K562 (cell line): ENCODE measurements at regions not wholly inside any gene's neighbourhood (a gene's known extent, or its start where the extent isn't known, plus 50 kb on each side); places are given as distances from the start of the nearest gene placed in this dataset.

ENCODE experiments used
- ATAC-seq: fragments of 200-7000 bp; cut with Tn5 transposase; 3 replicates; pipeline ENCODE4 v1.9.1; 2020; ENCODE audit warnings: moderate library complexity
- BruUV-seq: library from RNA; stranded (reverse); fragments of 400-500 nt; replicated peaks from 2 replicates; lab custom pipeline; 2021; lab: Mats Ljungman, UMichigan
- CTCF ChIA-PET: fragments of 300-600 bp; formaldehyde crosslinking; extraction: SDS; loops from one replicate; lab custom pipeline; 2021; ENCODE audit warnings: low intra/inter-chr PET ratio; lab: Yijun Ruan, JAX
- POLR2A ChIA-PET: fragments of 300-600, 350-650 bp; sonication (Branson Sonifier 250); formaldehyde crosslinking; extraction: SDS; loops from one replicate; lab custom pipeline; 2021; ENCODE audit warnings: antibody characterized with exemption, inconsistent platforms; lab: Yijun Ruan, JAX
- DNase-seq, 4 experiments: peaks; one replicate each; pipeline versions ENCODE4 v3.0.0 to v3.0.0-alpha.2; 2011 to 2018; ENCODE audit warnings: low spot score in 3 of 4, mixed read lengths in 3 of 4; ENCODE audit errors: extremely low read depth in 1 of 4
- FAIRE-seq: peaks from 2 replicates; lab custom pipeline; 2011; peaks lifted over from hg19 to GRCh38; lab: Jason Lieb, UNC
- H2AFZ ChIP-seq: 2 replicates; pipeline ENCODE4 v1.6.0; 2011; ENCODE audit warnings: low read depth, low read length, control low read depth, inconsistent platforms
- H3K27ac ChIP-seq: fragments of 200-600 bp; 3 replicates; pipeline ENCODE4 v1.8.0; 2011; ENCODE audit warnings: low read depth, mild to moderate bottlenecking, control low read depth, inconsistent platforms, low read length, moderate library complexity, mixed read lengths; ENCODE audit errors: extremely low read depth
- H3K27me3 ChIP-seq, 2 experiments: fragments of 300-600 bp in 1 of 2; 2 replicates in 1 of 2; 3 replicates in 1 of 2; pipeline versions ENCODE4 v1.6.0 to v1.8.0; 2011; ENCODE audit warnings: inconsistent platforms in 2 of 2, low read length in 2 of 2, mild to moderate bottlenecking in 1 of 2, mixed read lengths in 1 of 2, moderate library complexity in 1 of 2; ENCODE audit not compliant: control insufficient read depth in 2 of 2, insufficient read depth in 2 of 2
- H3K36me3 ChIP-seq: fragments of 300-600 bp; 3 replicates; pipeline ENCODE4 v1.8.0; 2011; ENCODE audit warnings: mild to moderate bottlenecking, low read length, inconsistent platforms; ENCODE audit not compliant: control insufficient read depth, insufficient read depth
- H3K4me1 ChIP-seq, 2 experiments: fragments of 200-600 bp in 1 of 2; replicated peaks in 1 of 2; 2 replicates in 1 of 2; 3 replicates in 1 of 2; pipeline versions ENCODE4 v1.5.1 to v1.8.0; 2011; ENCODE audit warnings: inconsistent platforms in 2 of 2, low read length in 2 of 2, mild to moderate bottlenecking in 1 of 2, mixed read lengths in 1 of 2, moderate library complexity in 1 of 2; ENCODE audit not compliant: control insufficient read depth in 2 of 2, insufficient read depth in 2 of 2
- H3K4me2 ChIP-seq: 2 replicates; pipeline ENCODE4 v1.6.1; 2011; ENCODE audit warnings: low read length, control low read depth, inconsistent platforms, mixed read lengths; ENCODE audit not compliant: insufficient read depth
- H3K4me3 ChIP-seq: fragments of 200-600 bp; sonication (generic), shearing (Covaris generic); 2 replicates; pipeline ENCODE4 v1.5.1; 2016; ENCODE audit warnings: control low read depth, inconsistent platforms
- H3K79me2 ChIP-seq: fragments of 200-600 bp; 3 replicates; pipeline ENCODE4 v1.8.0; 2011; ENCODE audit warnings: low read length, inconsistent platforms; ENCODE audit not compliant: control insufficient read depth, insufficient read depth
- H3K9ac ChIP-seq, 2 experiments: 2 replicates each; pipeline versions ENCODE4 v1.6.0 to v1.6.1; 2011; ENCODE audit warnings: low read depth in 2 of 2, low read length in 2 of 2, control low read depth in 1 of 2, inconsistent platforms in 1 of 2, mild to moderate bottlenecking in 1 of 2, mixed read lengths in 1 of 2; ENCODE audit not compliant: insufficient read depth in 1 of 2
- H3K9me1 ChIP-seq: one replicate; pipeline ENCODE4 v1.6.0; 2011; ENCODE audit warnings: inconsistent platforms, mild to moderate bottlenecking, low read length, moderate library complexity; ENCODE audit not compliant: control insufficient read depth, insufficient read depth
- H3K9me3 ChIP-seq: replicated peaks from 2 replicates; pipeline ENCODE4 v1.5.1; 2011; ENCODE audit warnings: low read depth, low read length, inconsistent platforms; ENCODE audit not compliant: control insufficient read depth, insufficient read depth
- H4K20me1 ChIP-seq: replicated peaks from 2 replicates; pipeline ENCODE4 v1.6.1; 2011; ENCODE audit warnings: low read length, inconsistent platforms, mixed read lengths; ENCODE audit not compliant: control insufficient read depth, insufficient read depth
- BCOR ChIP-seq: fragments of 450-650 bp; IDR thresholded peaks from 2 replicates; pipeline ENCODE4 v1.6.1; 2016
- CHD2 ChIP-seq: IDR thresholded peaks from 2 replicates; pipeline ENCODE4 v1.6.1; 2011; ENCODE audit warnings: low read depth, low read length
- KLF10 ChIP-seq: fragments of 250-450 bp; sonication (Bioruptor Pico); IDR thresholded peaks from 2 replicates; pipeline ENCODE4 v1.6.1; 2021; ENCODE audit warnings: matching md5 sums
- MAFF ChIP-seq: IDR thresholded peaks from 2 replicates; pipeline ENCODE4 v1.6.1; 2012; ENCODE audit warnings: low read length, improper control_type of control experiment
- NR2C1 ChIP-seq, 2 experiments: fragments of 450-650 bp; IDR thresholded peaks; 2 replicates each; pipeline ENCODE4 v1.6.1; 2017; ENCODE audit warnings: mild to moderate bottlenecking in 2 of 2, antibody characterized with exemption in 1 of 2, inconsistent platforms in 1 of 2, missing compliant biosample characterization in 1 of 2, missing genetic modification characterization in 1 of 2
- WHSC1 ChIP-seq: IDR thresholded peaks from one replicate; pipeline ENCODE4 v1.6.1; 2012; ENCODE audit warnings: low read length, control low read depth, inconsistent platforms
- ZBTB7A ChIP-seq: IDR thresholded peaks from 2 replicates; pipeline ENCODE4 v1.6.1; 2011; ENCODE audit warnings: low read depth, mild to moderate bottlenecking, low read length, moderate library complexity, borderline replicate concordance; ENCODE audit not compliant: control insufficient read depth
- ZBTB8A ChIP-seq: fragments of 450-650 bp; IDR thresholded peaks from 2 replicates; pipeline ENCODE4 v1.6.1; 2018; ENCODE audit warnings: mild to moderate bottlenecking, moderate library complexity; ENCODE audit not compliant: partially characterized antibody
- ZNF696 ChIP-seq: fragments of 250-450 bp; sonication (Bioruptor Pico); conservative IDR thresholded peaks from 2 replicates; pipeline ENCODE4 v1.4.0; 2020; ENCODE audit warnings: mild to moderate bottlenecking, moderate library complexity
- WGBS: fragments of 100-300 bp; shearing (Covaris generic); methylation state at CpG from one replicate; pipeline ENCODE4 v1.1.6; 2016; ENCODE audit warnings: low coverage, mixed read lengths; ENCODE audit not compliant: insufficient coverage; ENCODE audit errors: missing lambda C conversion rate; 5-methylcytosine and 5-hydroxymethylcytosine counted together
- in situ Hi-C: fragments of 300-500 bp; cut with MboI; formaldehyde crosslinking; loops from 4 replicates; pipeline ENCODE4 v1.15.0; 2018; ENCODE audit warnings: inconsistent platforms, mixed read lengths
- intact Hi-C: fragments of 100-400 bp; cut with micrococcal nuclease; formaldehyde crosslinking; loops from 2 replicates; pipeline ENCODE4 v1.14.2; 2022
- TF ChIP-seq, protein P1 (sequence below): fragments of 450-650 bp; IDR thresholded peaks from 2 replicates; pipeline ENCODE4 v1.6.1; 2016; ENCODE audit warnings: missing biosample characterization, missing genetic modification characterization
- TF ChIP-seq, protein P2 (sequence below): fragments of 250-450 bp; sonication (Bioruptor Pico); IDR thresholded peaks from 2 replicates; pipeline ENCODE4 v1.5.0; 2021
- TF ChIP-seq, protein P3 (sequence below): fragments of 250-450 bp; sonication (Bioruptor Pico); IDR thresholded peaks from 2 replicates; pipeline ENCODE4 v1.4.0; 2020

DNA sequence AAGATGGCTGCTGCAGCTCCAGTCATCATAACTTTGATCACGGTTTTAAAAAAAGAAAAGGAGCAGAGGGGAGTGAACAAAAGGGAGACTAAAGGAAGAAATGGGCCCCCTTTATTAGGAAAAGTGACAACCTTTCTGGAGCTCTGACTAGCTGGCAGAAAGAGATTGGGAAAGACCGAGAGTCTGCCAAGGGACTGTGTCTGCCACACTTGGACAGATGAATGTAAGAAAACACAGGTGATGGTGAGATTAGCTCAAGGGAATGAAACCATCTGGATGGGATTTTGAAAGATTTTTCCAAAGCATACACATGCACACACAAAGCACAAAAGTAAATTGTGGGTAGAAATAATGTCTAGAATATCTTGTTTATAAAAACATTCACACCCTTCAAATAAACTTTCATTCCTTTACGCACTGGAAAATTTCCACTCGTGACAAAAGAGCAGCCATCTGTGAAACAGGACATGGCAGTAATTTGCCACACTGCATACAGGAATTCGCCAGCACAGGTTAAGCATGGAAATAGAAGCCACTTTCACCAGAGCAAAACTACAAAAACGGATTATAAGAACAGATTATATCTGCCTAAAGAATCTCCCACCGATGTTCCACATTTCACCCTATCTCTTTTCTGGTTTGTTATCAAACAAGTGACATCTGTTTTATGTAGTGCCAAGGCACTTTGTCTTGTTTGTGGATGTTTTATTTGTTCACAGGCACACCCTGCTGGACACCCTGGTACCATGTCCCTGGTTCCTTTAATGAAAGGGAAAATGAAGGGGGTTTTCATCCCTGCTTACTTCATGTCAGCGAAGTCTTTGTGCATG, 819.5 kb downstream of the DIAPH3 start:
- in situ Hi-C loops (no loop called here), intact Hi-C loops (no loop called here)
- DNase-seq (no peak), FAIRE-seq (no peak), ATAC-seq (no peak)
- TF ChIP-seq WHSC1 (no peak), ZNF696 (no peak), CHD2 (no peak), KLF10 (CRISPR knock-in tag) (no peak), BCOR (no peak), ZBTB7A (no peak), NR2C1 (IDR thresholded peaks at IDR 0.05) (no peak), NR2C1 (tag; IDR thresholded peaks at IDR 0.05) (no peak), MAFF (no peak), ZBTB8A (no peak)
- TF ChIP-seq, protein P1, sequence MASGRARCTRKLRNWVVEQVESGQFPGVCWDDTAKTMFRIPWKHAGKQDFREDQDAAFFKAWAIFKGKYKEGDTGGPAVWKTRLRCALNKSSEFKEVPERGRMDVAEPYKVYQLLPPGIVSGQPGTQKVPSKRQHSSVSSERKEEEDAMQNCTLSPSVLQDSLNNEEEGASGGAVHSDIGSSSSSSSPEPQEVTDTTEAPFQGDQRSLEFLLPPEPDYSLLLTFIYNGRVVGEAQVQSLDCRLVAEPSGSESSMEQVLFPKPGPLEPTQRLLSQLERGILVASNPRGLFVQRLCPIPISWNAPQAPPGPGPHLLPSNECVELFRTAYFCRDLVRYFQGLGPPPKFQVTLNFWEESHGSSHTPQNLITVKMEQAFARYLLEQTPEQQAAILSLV (tag), result no peak
- TF ChIP-seq, protein P2, sequence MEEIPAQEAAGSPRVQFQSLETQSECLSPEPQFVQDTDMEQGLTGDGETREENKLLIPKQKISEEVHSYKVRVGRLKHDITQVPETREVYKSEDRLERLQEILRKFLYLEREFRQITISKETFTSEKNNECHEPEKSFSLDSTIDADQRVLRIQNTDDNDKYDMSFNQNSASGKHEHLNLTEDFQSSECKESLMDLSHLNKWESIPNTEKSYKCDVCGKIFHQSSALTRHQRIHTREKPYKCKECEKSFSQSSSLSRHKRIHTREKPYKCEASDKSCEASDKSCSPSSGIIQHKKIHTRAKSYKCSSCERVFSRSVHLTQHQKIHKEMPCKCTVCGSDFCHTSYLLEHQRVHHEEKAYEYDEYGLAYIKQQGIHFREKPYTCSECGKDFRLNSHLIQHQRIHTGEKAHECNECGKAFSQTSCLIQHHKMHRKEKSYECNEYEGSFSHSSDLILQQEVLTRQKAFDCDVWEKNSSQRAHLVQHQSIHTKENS (CRISPR knock-in tag), result no peak
- TF ChIP-seq, protein P3, sequence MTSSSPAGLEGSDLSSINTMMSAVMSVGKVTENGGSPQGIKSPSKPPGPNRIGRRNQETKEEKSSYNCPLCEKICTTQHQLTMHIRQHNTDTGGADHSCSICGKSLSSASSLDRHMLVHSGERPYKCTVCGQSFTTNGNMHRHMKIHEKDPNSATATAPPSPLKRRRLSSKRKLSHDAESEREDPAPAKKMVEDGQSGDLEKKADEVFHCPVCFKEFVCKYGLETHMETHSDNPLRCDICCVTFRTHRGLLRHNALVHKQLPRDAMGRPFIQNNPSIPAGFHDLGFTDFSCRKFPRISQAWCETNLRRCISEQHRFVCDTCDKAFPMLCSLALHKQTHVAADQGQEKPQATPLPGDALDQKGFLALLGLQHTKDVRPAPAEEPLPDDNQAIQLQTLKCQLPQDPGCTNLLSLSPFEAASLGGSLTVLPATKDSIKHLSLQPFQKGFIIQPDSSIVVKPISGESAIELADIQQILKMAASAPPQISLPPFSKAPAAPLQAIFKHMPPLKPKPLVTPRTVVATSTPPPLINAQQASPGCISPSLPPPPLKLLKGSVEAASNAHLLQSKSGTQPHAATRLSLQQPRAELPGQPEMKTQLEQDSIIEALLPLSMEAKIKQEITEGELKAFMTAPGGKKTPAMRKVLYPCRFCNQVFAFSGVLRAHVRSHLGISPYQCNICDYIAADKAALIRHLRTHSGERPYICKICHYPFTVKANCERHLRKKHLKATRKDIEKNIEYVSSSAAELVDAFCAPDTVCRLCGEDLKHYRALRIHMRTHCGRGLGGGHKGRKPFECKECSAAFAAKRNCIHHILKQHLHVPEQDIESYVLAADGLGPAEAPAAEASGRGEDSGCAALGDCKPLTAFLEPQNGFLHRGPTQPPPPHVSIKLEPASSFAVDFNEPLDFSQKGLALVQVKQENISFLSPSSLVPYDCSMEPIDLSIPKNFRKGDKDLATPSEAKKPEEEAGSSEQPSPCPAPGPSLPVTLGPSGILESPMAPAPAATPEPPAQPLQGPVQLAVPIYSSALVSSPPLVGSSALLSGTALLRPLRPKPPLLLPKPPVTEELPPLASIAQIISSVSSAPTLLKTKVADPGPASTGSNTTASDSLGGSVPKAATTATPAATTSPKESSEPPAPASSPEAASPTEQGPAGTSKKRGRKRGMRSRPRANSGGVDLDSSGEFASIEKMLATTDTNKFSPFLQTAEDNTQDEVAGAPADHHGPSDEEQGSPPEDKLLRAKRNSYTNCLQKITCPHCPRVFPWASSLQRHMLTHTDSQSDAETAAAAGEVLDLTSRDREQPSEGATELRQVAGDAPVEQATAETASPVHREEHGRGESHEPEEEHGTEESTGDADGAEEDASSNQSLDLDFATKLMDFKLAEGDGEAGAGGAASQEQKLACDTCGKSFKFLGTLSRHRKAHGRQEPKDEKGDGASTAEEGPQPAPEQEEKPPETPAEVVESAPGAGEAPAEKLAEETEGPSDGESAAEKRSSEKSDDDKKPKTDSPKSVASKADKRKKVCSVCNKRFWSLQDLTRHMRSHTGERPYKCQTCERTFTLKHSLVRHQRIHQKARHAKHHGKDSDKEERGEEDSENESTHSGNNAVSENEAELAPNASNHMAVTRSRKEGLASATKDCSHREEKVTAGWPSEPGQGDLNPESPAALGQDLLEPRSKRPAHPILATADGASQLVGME (CRISPR knock-in tag), result no peak
- Histone ChIP-seq H3K9me3 (no peaks in the 10 kb centered on the region), H4K20me1 (no peaks in the 10 kb centered on the region), H3K79me2 (no peaks in the 10 kb centered on the region), H3K9ac (no peak overlapping the region), H3K27me3 (no peaks in the 10 kb centered on the region; a peak in 1 of 5 replicates), H2AFZ (no peak overlapping the region), H3K36me3 (no peaks in the 10 kb centered on the region), H3K9me1 (no peaks in the 10 kb centered on the region), H3K4me2 (no peak overlapping the region), H3K27ac (no peak overlapping the region), H3K4me3 (no peak overlapping the region), H3K4me1 (no peaks in the 10 kb centered on the region)
- no TSS peak for BruUV-seq
- WGBS, result 2% methylated on average over 7 of the region's 8 CpGs
- CTCF ChIA-PET, result interaction anchor here (0.6 kb wide), 1 partner anchor 1054 kb away, joined by 3 read pairs; no protein-coding TSS in a partner anchor
- POLR2A ChIA-PET, result no interaction called here
